OCI-LY7 (cell line): ENCODE measurements at regions not wholly inside any gene's neighbourhood (a gene's known extent, or its start where the extent isn't known, plus 50 kb on each side); places are given as distances from the start of the nearest gene placed in this dataset.

Source experiments
- BruUV-seq: library from RNA; stranded (reverse); fragments of 400-500 nt; replicated peaks from 2 replicates; lab custom pipeline; 2021; lab: Mats Ljungman, UMichigan
- CTCF ChIA-PET: fragments of 300-600 bp; sonication (Branson Sonifier 250); formaldehyde crosslinking; loops from one replicate; lab custom pipeline; 2022; ENCODE audit warnings: antibody characterized with exemption; ENCODE audit not compliant: unreplicated experiment; lab: Charles Lee
- POLR2A ChIA-PET: fragments of 300-600 bp; sonication (Branson Sonifier 250); formaldehyde crosslinking; loops from one replicate; lab custom pipeline; 2022; ENCODE audit warnings: antibody characterized with exemption; lab: Charles Lee
- DNase-seq: peaks from one replicate; pipeline ENCODE4 v3.0.0-alpha.2; 2015; ENCODE audit warnings: low spot score
- H2AFZ ChIP-seq: fragments of 200-600 bp; sonication (generic), shearing (Covaris generic); 2 replicates; pipeline ENCODE4 v1.6.1; 2014; ENCODE audit warnings: mild to moderate bottlenecking, antibody characterized with exemption, low read length, moderate library complexity
- H3K27ac ChIP-seq: fragments of 200-600 bp; sonication (generic); 2 replicates; pipeline ENCODE4 v1.5.1; 2014; ENCODE audit warnings: mixed run types, low read depth, mild to moderate bottlenecking, moderate library complexity, low read length, inconsistent platforms; ENCODE audit not compliant: poor library complexity, severe bottlenecking
- H3K36me3 ChIP-seq: fragments of 200-600 bp; sonication (generic); 2 replicates; pipeline ENCODE4 v1.6.1; 2014; ENCODE audit warnings: mild to moderate bottlenecking, antibody characterized with exemption, low read length, moderate library complexity, mixed read lengths; ENCODE audit not compliant: insufficient read depth
- H3K4me1 ChIP-seq: fragments of 200-600 bp; sonication (generic); 2 replicates; pipeline ENCODE4 v1.5.1; 2014; ENCODE audit warnings: mild to moderate bottlenecking, low read length; ENCODE audit not compliant: insufficient read depth, poor library complexity, severe bottlenecking
- H3K4me2 ChIP-seq: fragments of 200-600 bp; sonication (generic); 2 replicates; pipeline ENCODE4 v1.6.1; 2014; ENCODE audit warnings: mild to moderate bottlenecking, low read length
- H3K4me3 ChIP-seq: fragments of 200-600 bp; sonication (generic); 2 replicates; pipeline ENCODE4 v1.5.1; 2014; ENCODE audit warnings: mild to moderate bottlenecking, low read depth, low read length; ENCODE audit not compliant: poor library complexity, severe bottlenecking
- H3K79me2 ChIP-seq: fragments of 200-600 bp; sonication (generic); 2 replicates; pipeline ENCODE4 v1.6.1; 2016; ENCODE audit warnings: low read depth, mild to moderate bottlenecking, low read length, moderate library complexity, mixed read lengths; ENCODE audit not compliant: insufficient read depth
- H3K9me2 ChIP-seq: fragments of 200-600 bp; sonication (generic); 2 replicates; pipeline ENCODE4 v1.6.1; 2016; ENCODE audit warnings: mild to moderate bottlenecking, low read length, mixed read lengths; ENCODE audit not compliant: insufficient read depth
- H3K9me3 ChIP-seq: fragments of 200-600 bp; sonication (generic); 2 replicates; pipeline ENCODE4 v1.6.1; 2014; ENCODE audit warnings: mild to moderate bottlenecking, mixed run types, low read length, mixed read lengths
- H4K20me1 ChIP-seq: fragments of 200-600 bp; sonication (generic); 2 replicates; pipeline ENCODE4 v1.6.1; 2014; ENCODE audit warnings: mild to moderate bottlenecking, antibody characterized with exemption, low read length, moderate library complexity, mixed read lengths; ENCODE audit not compliant: insufficient read depth
- EZH2phosphoT487 ChIP-seq: fragments of 200-600 bp; sonication (generic); IDR thresholded peaks from 2 replicates; pipeline ENCODE4 v1.6.1; 2018; ENCODE audit warnings: low read depth, borderline replicate concordance, mild to moderate bottlenecking, mixed run types, antibody characterized with exemption, low read length, moderate library complexity, mixed read lengths
- intact Hi-C: fragments of 100-400 bp; cut with micrococcal nuclease; formaldehyde crosslinking; loops from one replicate; pipeline ENCODE4 v1.10.0; 2022; ENCODE audit not compliant: unreplicated experiment
- TF ChIP-seq, protein P1 (sequence below): fragments of 200-600 bp; sonication (generic); conservative IDR thresholded peaks from 2 replicates; pipeline ENCODE4 v1.5.1; 2014; ENCODE audit warnings: mild to moderate bottlenecking, antibody characterized with exemption, low read length, moderate library complexity, mixed read lengths

DNA sequence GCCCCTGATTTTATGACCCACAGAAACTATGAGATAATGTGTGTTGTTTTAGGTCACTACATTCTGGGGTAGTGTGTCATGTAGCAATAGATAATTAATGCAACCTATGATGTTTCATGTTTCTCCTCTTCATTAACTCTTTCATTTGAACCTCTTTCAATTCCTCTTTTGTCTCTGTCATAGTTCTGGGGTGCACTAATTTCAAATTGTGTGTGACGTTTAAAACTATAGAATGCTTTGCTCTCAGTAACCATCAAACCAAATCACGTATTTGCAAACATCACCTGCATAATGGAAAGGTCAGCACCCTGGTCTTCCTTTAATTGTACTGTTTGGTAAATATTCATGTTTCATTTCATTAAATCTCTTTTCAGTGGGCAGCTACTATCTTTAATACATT lies 621.6 kb downstream of the TLR4 start:
- no peaks in the 10 kb centered on the region for H3K36me3 ChIP-seq
- H3K79me2 ChIP-seq: no peaks in the 10 kb centered on the region
- ChIA-PET CTCF (no interaction called here), POLR2A (no interaction called here)
- BruUV-seq: no TSS peak
- H3K4me3 ChIP-seq: no peak overlapping the region
- no peak overlapping the region for H3K4me2 ChIP-seq
- no peak for DNase-seq
- H3K27ac ChIP-seq: no peak overlapping the region
- intact Hi-C loops: no loop called here
- H3K4me1 ChIP-seq: no peaks in the 10 kb centered on the region
- H3K9me3 ChIP-seq: no peaks in the 10 kb centered on the region
- no peak overlapping the region for H2AFZ ChIP-seq
- no peak for TF ChIP-seq EZH2phosphoT487
- TF ChIP-seq, protein P1, sequence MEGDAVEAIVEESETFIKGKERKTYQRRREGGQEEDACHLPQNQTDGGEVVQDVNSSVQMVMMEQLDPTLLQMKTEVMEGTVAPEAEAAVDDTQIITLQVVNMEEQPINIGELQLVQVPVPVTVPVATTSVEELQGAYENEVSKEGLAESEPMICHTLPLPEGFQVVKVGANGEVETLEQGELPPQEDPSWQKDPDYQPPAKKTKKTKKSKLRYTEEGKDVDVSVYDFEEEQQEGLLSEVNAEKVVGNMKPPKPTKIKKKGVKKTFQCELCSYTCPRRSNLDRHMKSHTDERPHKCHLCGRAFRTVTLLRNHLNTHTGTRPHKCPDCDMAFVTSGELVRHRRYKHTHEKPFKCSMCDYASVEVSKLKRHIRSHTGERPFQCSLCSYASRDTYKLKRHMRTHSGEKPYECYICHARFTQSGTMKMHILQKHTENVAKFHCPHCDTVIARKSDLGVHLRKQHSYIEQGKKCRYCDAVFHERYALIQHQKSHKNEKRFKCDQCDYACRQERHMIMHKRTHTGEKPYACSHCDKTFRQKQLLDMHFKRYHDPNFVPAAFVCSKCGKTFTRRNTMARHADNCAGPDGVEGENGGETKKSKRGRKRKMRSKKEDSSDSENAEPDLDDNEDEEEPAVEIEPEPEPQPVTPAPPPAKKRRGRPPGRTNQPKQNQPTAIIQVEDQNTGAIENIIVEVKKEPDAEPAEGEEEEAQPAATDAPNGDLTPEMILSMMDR: no peak
- H4K20me1 ChIP-seq: no peaks in the 10 kb centered on the region
- no peaks in the 10 kb centered on the region for H3K9me2 ChIP-seq

DNA sequence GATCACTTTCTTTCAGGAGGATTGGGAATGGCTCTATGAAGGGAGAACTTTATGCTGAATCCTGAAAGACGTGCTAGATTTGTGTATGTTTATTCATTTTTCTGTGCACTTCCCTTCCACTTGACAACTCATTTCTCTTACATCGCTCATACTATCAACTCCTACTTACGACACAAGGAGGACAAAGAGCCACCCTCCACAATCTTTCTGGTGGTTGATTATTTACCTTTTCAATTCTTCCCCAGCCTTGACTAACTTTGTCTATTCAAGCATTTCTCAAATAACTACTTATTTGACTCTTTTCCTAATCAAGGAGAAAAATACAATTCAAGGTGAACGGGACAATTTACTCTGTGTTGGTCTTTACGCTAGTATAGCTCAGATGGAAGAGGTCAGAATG lies 622.1 kb downstream of the TLR4 start:
- CTCF ChIA-PET: no interaction called here
- Histone ChIP-seq H3K9me2 (no peaks in the 10 kb centered on the region), H3K27ac (no peak overlapping the region), H3K36me3 (no peaks in the 10 kb centered on the region), H3K4me1 (no peaks in the 10 kb centered on the region), H3K79me2 (no peaks in the 10 kb centered on the region), H3K9me3 (no peaks in the 10 kb centered on the region), H3K4me3 (no peak overlapping the region), H3K4me2 (no peak overlapping the region), H4K20me1 (no peaks in the 10 kb centered on the region), H2AFZ (no peak overlapping the region)
- DNase-seq: no peak
- no TSS peak for BruUV-seq
- TF ChIP-seq EZH2phosphoT487: no peak
- TF ChIP-seq, protein P1: no peak
- intact Hi-C loops: no loop called here
- POLR2A ChIA-PET: no interaction called here

DNA sequence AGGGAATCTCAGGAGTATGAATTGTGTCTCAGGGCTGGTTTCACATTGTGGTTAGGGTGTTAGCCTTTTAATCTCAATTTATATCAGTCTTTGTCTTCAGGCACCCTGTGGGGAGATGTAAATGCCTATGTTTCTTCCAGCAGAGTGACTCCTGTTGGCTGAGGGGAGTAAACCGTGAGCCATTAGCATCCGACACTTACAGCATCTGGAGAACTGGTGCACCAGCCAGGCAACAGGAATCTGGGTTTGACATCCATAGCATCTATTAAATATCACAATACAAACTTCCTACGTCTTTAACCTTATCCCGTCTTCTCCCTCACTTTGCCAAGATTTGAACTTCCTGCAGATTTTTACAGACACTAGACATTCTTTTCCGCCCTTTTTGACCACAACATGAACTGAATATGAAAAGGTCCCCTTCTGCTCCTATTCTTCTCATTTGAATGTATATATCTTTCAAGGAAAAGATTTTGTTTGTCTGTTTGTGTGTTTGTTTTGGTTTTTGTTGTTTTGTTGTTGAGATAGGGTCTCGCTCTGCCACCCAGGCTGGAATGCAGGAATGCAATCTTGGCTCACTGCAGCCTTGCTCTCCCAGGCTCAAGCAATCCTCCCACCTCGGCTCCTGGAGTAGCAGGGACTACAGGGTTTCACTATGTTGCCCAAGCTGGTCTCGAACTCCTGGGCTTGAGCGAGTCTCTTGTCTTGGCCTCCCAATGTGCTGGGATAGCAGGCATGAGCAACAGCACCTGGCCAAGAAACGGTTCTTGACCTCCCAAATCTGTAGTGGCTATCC lies 626.2 kb downstream of the TLR4 start:
- Histone ChIP-seq H3K4me2 (no peak overlapping the region), H2AFZ (no peak overlapping the region), H3K4me1 (no peaks in the 10 kb centered on the region), H3K9me2 (no peaks in the 10 kb centered on the region), H3K36me3 (no peaks in the 10 kb centered on the region), H3K79me2 (no peaks in the 10 kb centered on the region), H3K4me3 (no peak overlapping the region), H3K27ac (no peak overlapping the region), H3K9me3 (no peaks in the 10 kb centered on the region), H4K20me1 (no peaks in the 10 kb centered on the region)
- BruUV-seq: no TSS peak
- intact Hi-C loops: no loop called here
- no peak for DNase-seq
- ChIA-PET POLR2A (no interaction called here), CTCF (no interaction called here)
- TF ChIP-seq EZH2phosphoT487: no peak
- TF ChIP-seq, protein P1: no peak
